ENCODE measurements at regions not wholly inside any gene's neighbourhood (a gene's known extent, or its start where the extent isn't known, plus 50 kb on each side); places are given as distances from the start of the nearest gene placed in this dataset.
"Not testable (repeated sequence)": the region's sequence is repeated elsewhere in the genome, so short reads cannot be mapped to it uniquely, and the experiment has no call there.

DNA sequence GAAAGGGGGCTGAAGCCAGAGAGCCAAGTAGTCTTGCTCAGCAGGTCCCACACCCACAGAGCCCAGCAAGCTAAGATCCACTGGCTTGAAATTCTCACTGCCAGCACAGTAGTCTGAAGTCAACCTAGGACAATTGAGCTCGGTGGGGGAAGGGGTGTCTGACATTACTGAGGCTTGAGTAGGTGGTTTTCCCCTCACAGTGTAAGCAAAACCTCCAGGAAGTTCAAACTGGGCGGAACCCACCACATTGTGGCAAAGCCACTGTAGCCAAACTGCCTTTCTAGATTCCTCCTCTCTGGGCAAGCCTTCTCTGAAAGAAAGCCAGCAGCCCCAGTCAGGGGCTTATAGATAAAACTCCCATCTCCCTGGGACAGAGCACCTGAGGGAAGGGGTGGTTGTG lies 630.9 kb upstream of the ITGA1 start:
- not testable (repeated sequence) for DNase-seq

DNA sequence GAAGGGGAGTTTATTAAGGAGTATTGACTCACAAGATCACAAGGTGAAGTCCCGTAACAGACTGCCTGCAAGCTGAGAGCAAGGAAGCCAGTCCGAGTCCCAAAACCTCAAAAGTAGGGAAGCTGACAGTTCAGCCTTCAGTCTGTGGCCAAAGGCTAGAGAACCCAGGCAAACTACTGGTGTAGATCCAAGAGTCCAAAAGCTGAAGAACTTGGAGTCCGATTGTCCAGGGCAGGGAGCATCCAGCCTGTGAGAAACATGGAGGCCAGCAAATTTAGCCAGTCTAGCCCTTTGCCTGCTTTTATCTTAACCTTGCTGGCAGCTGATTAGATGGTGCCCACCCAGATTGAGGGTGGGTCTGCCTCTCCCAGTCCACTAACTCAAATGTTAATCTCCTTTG lies 621.9 kb upstream of the ITGA1 start:
- DNase-seq = not testable (repeated sequence)

DNA sequence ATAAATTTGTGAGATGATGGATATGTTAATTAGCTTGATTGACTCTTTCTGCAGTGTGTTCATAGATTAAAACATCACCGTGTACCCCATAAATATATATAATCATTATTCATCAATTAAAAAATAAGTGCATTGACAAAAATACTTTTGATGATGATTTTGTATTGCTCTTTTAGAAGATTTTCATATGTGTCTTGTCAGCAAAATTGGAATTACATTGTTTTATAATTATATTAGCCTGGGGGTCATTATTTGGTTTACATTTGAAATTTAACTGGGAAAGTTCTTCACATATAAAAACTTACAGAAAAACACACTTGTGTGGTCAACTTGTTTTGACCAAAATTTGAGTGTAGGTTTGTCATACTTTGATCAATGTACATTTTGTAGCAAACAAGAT lies 614.6 kb upstream of the ITGA1 start:
- no peak for DNase-seq

DNA sequence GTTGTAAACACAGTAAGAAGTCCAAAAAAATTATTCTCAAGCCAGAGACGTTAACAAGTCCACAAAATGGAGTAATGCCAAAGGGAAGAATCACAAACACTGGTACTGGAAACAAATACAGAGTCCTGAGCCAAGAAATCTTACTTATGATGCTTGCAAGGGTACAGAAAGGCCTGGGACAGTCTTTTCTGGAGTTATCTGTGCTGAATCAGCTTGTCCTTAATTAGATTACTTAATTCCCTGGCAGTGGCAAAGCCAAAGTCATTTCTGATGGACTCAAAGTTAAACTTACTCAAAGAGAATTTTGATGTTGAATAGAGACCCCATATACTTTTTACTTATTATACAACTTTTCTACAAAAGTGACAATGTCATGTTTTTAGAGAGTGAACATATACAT lies 610.5 kb upstream of the ITGA1 start:
- DNase-seq = no peak

DNA sequence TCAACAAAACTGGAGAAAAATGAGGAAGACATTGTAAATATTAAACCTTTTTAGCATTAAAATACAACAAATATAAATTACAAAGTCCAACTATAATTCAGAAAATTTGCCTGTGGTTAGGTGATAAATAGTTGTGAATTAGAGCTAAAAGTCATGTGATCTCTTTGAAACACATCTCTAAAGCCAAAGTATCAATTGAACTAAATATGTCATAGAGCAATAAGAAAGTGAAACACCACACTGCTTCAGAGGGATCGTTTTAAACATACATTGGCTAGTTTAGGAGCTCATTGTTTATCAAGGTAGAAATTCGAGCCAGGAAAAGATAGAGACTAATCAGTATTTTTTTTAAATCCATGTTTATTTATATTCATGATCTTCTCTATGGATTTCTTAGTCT lies 606.3 kb upstream of the ITGA1 start:
- DNase-seq = no peak

DNA sequence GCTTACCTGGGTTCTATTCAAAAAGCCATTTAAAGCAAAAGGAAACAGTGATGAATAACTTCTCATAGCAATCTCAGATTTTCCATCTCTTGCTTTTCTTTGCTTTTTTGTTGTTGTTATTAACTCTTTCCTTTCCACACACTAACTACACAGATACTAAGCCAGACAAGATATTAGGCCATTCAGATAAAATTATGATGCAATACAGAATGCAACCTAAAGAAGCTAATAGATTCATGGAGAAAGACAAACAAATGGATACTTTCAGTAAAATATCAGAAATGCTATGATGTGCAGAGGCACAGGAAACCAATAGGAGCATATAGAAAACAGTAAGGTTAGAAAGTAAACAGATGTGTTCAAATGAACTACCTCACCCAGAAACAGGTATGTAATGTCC lies 597.0 kb upstream of the ITGA1 start:
- no peak for DNase-seq

GRCh38 chr5:52199833-52200232 lies 587.9 kb upstream of the ITGA1 start:
- DNase-seq = no peak

DNA sequence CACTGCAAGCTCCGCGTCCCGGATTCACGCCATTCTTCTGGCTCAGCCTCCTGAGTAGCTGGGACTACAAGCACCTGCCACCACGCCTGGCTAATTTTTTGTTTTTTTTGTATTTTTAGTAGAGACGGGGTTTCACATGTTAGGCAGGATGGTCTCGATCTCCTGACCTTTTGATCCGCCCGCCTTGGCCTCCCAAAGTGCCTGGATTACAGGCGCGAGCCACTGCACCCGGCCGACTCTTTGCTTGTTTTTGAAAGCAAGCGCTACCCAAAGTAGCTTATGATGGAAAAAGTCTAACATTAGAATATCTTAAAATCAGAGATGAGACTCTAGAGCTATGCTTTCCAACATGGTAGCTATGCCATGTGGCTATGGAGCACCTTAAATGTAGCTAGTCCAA lies 585.5 kb upstream of the ITGA1 start:
- no peak for DNase-seq

DNA sequence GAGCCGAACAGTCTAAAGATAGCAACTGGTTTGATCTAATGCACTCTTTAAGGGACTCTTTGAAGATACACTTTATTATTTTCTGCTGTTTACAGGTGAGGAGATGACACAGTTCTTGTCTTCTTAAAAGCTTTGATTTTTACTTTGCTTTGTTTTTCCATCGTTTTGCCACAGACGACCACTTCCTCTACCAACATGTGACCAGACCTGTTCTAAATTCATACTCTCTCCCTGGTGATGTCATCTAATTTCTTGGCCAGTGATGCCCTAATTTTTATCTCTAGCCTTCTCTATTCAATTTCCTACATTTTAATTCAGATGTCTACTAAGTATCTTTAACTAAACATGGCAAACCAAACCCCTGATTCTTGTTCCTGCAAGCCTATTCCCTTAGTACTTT lies 583.4 kb upstream of the ITGA1 start:
- DNase-seq = no peak
